ENCODE measurements at regions not wholly inside any gene's neighbourhood (a gene's known extent, or its start where the extent isn't known, plus 50 kb on each side); places are given as distances from the start of the nearest gene placed in this dataset.

- H3K4me3 ChIP-seq = no peak overlapping the region
- intact Hi-C loops (cut with DNase I) = no loop called here
- no peaks in the 10 kb centered on the region for H3K9me3 ChIP-seq
- peaks cover 0 to 11% (median 2%) of the 10 kb centered on the region in 3 donors for H3K27me3 ChIP-seq (ENCODE audit: insufficient read depth in 3 of 3, low read length in 2 of 3)
- no peaks in the 10 kb centered on the region for H3K36me3 ChIP-seq (ENCODE audit: insufficient read depth in 1 of 2, low read depth in 1 of 2)
- no peak overlapping the region for H3K27ac ChIP-seq
- 73 to 84% (median 79%) methylated on average over 6 of the region's 6 CpGs for WGBS, 3 donors
- ATAC-seq = no peak
- no peak for TF ChIP-seq CTCF (IDR thresholded peaks at IDR 0.05)
- H3K4me1 ChIP-seq = no peaks in the 10 kb centered on the region
- no peak for DNase-seq
These were observed 137.2 kb upstream of the ETS2 start for GRCh38 chr21:38668541-38668940.

- H3K4me1 ChIP-seq = no peaks in the 10 kb centered on the region
- H3K27me3 ChIP-seq (ENCODE audit: insufficient read depth in 3 of 3, low read length in 2 of 3) = peaks cover 0 to 12% (median 2%) of the 10 kb centered on the region in 3 donors
- intact Hi-C loops (cut with DNase I) = no loop called here
- no peaks in the 10 kb centered on the region for H3K36me3 ChIP-seq (ENCODE audit: insufficient read depth in 1 of 2, low read depth in 1 of 2)
- H3K9me3 ChIP-seq = no peaks in the 10 kb centered on the region
- no peak for DNase-seq
- WGBS, 3 donors = 84 to 88% (median 85%) methylated on average over 6 of the region's 6 CpGs
- no peak overlapping the region for H3K27ac ChIP-seq
- H3K4me3 ChIP-seq = no peak overlapping the region
- ATAC-seq = no peak
- TF ChIP-seq CTCF (IDR thresholded peaks at IDR 0.05) = no peak
These were observed 136.5 kb upstream of the ETS2 start for GRCh38 chr21:38669186-38669585.

- TF ChIP-seq CTCF (IDR thresholded peaks at IDR 0.05) = no peak
- H3K27me3 ChIP-seq (ENCODE audit: insufficient read depth in 3 of 3, low read length in 2 of 3) = peaks cover 0 to 19% (median 4%) of the 10 kb centered on the region in 3 donors
- WGBS, 3 donors = 90 to 94% (median 91%) methylated on average over 7 of the region's 7 CpGs
- DNase-seq (no peak), ATAC-seq (no peak)
- no peak overlapping the region for H3K27ac ChIP-seq
- H3K4me1 ChIP-seq = no peaks in the 10 kb centered on the region
- no peak overlapping the region for H3K4me3 ChIP-seq
- no peaks in the 10 kb centered on the region for H3K9me3 ChIP-seq
- intact Hi-C loops (cut with DNase I) = no loop called here
- H3K36me3 ChIP-seq (ENCODE audit: insufficient read depth in 1 of 2, low read depth in 1 of 2) = no peaks in the 10 kb centered on the region
These were observed 134.9 kb upstream of the ETS2 start for GRCh38 chr21:38670861-38671260.

GRCh38 chr21:38671773-38672172 lies 134.0 kb upstream of the ETS2 start:
- Histone ChIP-seq H3K4me3 (no peak overlapping the region), H3K4me1 (no peaks in the 10 kb centered on the region), H3K36me3 (ENCODE audit: insufficient read depth in 1 of 2, low read depth in 1 of 2) (no peaks in the 10 kb centered on the region), H3K9me3 (no peaks in the 10 kb centered on the region), H3K27ac (no peak overlapping the region), H3K27me3 (ENCODE audit: insufficient read depth in 3 of 3, low read length in 2 of 3) (peaks cover 0 to 27% (median 4%) of the 10 kb centered on the region in 3 donors)
- intact Hi-C loops (cut with DNase I) = no loop called here
- WGBS, 3 donors = 46 to 55% (median 52%) methylated on average over 6 of the region's 6 CpGs
- ATAC-seq (no peak), DNase-seq (no peak)
- TF ChIP-seq CTCF (IDR thresholded peaks at IDR 0.05) = no peak

GRCh38 chr21:38675182-38675824 lies 130.4 kb upstream of the ETS2 start:
- Histone ChIP-seq H3K27me3 (ENCODE audit: insufficient read depth in 3 of 3, low read length in 2 of 3) (peaks cover 0 to 40% (median 4%) of the 10 kb centered on the region in 3 donors), H3K9me3 (no peaks in the 10 kb centered on the region), H3K4me3 (no peak overlapping the region), H3K27ac (no peak overlapping the region), H3K4me1 (no peaks in the 10 kb centered on the region), H3K36me3 (ENCODE audit: insufficient read depth in 1 of 2, low read depth in 1 of 2) (no peaks in the 10 kb centered on the region)
- DNase-seq (no peak), ATAC-seq (no peak)
- intact Hi-C loops (cut with DNase I) = no loop called here
- TF ChIP-seq CTCF (IDR thresholded peaks at IDR 0.05) = no peak
- 44 to 51% (median 50%) methylated on average over 22 of the region's 22 CpGs for WGBS, 3 donors
